ENCODE measurements at regions not wholly inside any gene's neighbourhood (a gene's known extent, or its start where the extent isn't known, plus 50 kb on each side); places are given as distances from the start of the nearest gene placed in this dataset.

- TF ChIP-seq CTCF (IDR thresholded peaks at IDR 0.05), result no peak
- TF ChIP-seq EZH2phosphoT487 (IDR thresholded peaks at IDR 0.05), result no peak
Observed at GRCh38 chr1:242662886-242663285, 138.4 kb upstream of the PLD5 start.
